ENCODE measurements at regions not wholly inside any gene's neighbourhood (a gene's known extent, or its start where the extent isn't known, plus 50 kb on each side); places are given as distances from the start of the nearest gene placed in this dataset.

DNA sequence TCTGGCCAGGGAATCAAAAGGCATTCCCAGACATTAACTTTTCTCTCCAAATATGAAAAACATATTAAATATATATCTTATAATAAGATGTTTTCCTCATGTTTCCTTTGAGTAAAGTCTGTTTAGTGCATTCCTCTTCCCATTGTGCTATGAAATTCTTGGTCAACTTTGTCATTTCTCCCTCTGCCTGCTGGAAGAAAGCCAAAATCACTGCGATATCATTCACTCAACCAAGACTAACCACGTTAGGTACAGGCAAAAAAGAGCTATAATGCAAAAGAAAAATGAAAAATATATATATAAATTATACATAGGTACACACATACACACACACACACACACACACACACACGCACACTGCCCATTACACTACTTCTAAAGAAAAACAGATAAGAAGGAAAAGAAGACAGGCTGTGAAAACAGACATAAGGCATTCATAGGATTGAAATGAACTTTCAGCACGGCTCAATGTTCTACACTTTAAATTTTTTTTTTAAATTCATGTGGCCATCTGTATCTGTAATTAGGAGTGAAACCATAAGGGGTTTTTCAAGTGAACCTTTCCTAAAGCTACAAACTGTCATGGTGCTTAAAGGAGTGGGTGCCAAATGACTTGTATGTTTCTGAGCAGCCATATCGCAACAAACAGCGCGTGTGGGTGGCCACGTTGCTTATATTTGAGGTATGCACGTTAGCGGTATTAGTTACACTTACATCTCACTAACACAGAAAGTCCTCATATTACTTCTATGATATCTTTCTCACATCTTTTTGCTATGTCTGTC is 71.6 kb upstream of the PSMD7 start:
- no peak for TF ChIP-seq CTCF (conservative IDR thresholded peaks at IDR 0.05)
- Histone ChIP-seq H3K4me3 (ENCODE audit: low read length) (no peak overlapping the region), H3K9ac (ENCODE audit: extremely low read depth, low read length, poor library complexity, severe bottlenecking) (no peak overlapping the region), H3K36me3 (ENCODE audit: control insufficient read depth, insufficient read depth, low read length) (no peaks in the 10 kb centered on the region), H3K27me3 (ENCODE audit: control insufficient read depth, insufficient read depth, low read length, poor library complexity, severe bottlenecking) (no peaks in the 10 kb centered on the region), H3K4me1 (ENCODE audit: control insufficient read depth, insufficient read depth, low read length) (peaks cover 4% of the 10 kb centered on the region), H3K27ac (ENCODE audit: low read depth, low read length) (no peak overlapping the region), H3K9me3 (ENCODE audit: control insufficient read depth, low read length) (no peaks in the 10 kb centered on the region)
- Mint-ChIP-seq H3K9me3 (no peaks in the 10 kb centered on the region), H3K4me1 (peaks cover 12% of the 10 kb centered on the region), H3K27me3 (ENCODE audit: insufficient read depth) (peaks cover 1% of the 10 kb centered on the region), H3K36me3 (ENCODE audit: low read depth) (no peaks in the 10 kb centered on the region), H3K27ac (no peak overlapping the region), H3K4me3 (no peak overlapping the region)
- no peak for DNase-seq
- WGBS, 2 experiments (ENCODE audit: insufficient coverage in 1 of 2, insufficient read length in 1 of 2) = 87 to 100% methylated on average over 4 to 9 of the region's 10 CpGs

- H3K4me3 Mint-ChIP-seq = no peak overlapping the region
- no peaks in the 10 kb centered on the region for H3K36me3 Mint-ChIP-seq (ENCODE audit: low read depth)
- H3K27ac ChIP-seq (ENCODE audit: low read depth, low read length) = no peak overlapping the region
- peaks cover 4% of the 10 kb centered on the region for H3K4me1 ChIP-seq (ENCODE audit: control insufficient read depth, insufficient read depth, low read length)
- peaks cover 1% of the 10 kb centered on the region for H3K27me3 Mint-ChIP-seq (ENCODE audit: insufficient read depth)
- no peak overlapping the region for H3K4me3 ChIP-seq (ENCODE audit: low read length)
- no peak for DNase-seq
- WGBS, 2 experiments (ENCODE audit: insufficient coverage in 1 of 2, insufficient read length in 1 of 2) = 90 to 95% methylated on average over 3 of the region's 3 CpGs
- no peak for TF ChIP-seq CTCF (conservative IDR thresholded peaks at IDR 0.05)
- peaks cover 12% of the 10 kb centered on the region for H3K4me1 Mint-ChIP-seq
- H3K36me3 ChIP-seq (ENCODE audit: control insufficient read depth, insufficient read depth, low read length) = no peaks in the 10 kb centered on the region
- no peaks in the 10 kb centered on the region for H3K9me3 ChIP-seq (ENCODE audit: control insufficient read depth, low read length)
- H3K9ac ChIP-seq (ENCODE audit: extremely low read depth, low read length, poor library complexity, severe bottlenecking) = no peak overlapping the region
- H3K27me3 ChIP-seq (ENCODE audit: control insufficient read depth, insufficient read depth, low read length, poor library complexity, severe bottlenecking) = no peaks in the 10 kb centered on the region
- H3K27ac Mint-ChIP-seq = no peak overlapping the region
- no peaks in the 10 kb centered on the region for H3K9me3 Mint-ChIP-seq
Observed at GRCh38 chr16:74221828-74222227, 74.8 kb upstream of the PSMD7 start.

DNA sequence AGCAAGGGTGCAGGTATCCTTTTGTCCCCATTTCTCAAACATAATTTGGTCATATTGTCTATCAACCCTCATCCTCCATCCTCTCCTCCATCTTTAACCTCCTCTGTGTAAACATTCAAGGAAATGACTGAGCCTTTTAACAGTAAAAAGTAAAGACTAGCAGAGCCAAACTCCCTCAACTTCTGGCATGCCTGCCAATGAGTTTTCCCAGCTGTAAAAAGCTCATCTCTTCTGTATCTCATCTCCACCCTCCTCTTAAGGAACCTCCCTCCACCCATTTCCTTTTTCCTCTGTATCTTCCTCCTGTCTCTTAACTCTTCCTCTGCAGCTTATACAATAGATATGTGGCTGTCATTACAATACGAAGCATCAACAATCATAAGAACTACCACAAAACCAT is 76.9 kb upstream of the PSMD7 start:
- H3K9me3 ChIP-seq (ENCODE audit: control insufficient read depth, low read length) = no peaks in the 10 kb centered on the region
- no peak overlapping the region for H3K4me3 Mint-ChIP-seq
- no peaks in the 10 kb centered on the region for H3K27me3 Mint-ChIP-seq (ENCODE audit: insufficient read depth)
- no peak for TF ChIP-seq CTCF (conservative IDR thresholded peaks at IDR 0.05)
- no peaks in the 10 kb centered on the region for H3K4me1 ChIP-seq (ENCODE audit: control insufficient read depth, insufficient read depth, low read length)
- H3K4me1 Mint-ChIP-seq = no peaks in the 10 kb centered on the region
- no peak overlapping the region for H3K27ac ChIP-seq (ENCODE audit: low read depth, low read length)
- 82 to 100% methylated on average over 1 of the region's 1 CpG for WGBS, 2 experiments (ENCODE audit: insufficient coverage in 1 of 2, insufficient read length in 1 of 2)
- no peaks in the 10 kb centered on the region for H3K36me3 ChIP-seq (ENCODE audit: control insufficient read depth, insufficient read depth, low read length)
- no peaks in the 10 kb centered on the region for H3K9me3 Mint-ChIP-seq
- no peak overlapping the region for H3K9ac ChIP-seq (ENCODE audit: extremely low read depth, low read length, poor library complexity, severe bottlenecking)
- no peak overlapping the region for H3K4me3 ChIP-seq (ENCODE audit: low read length)
- H3K36me3 Mint-ChIP-seq (ENCODE audit: low read depth) = no peaks in the 10 kb centered on the region
- H3K27ac Mint-ChIP-seq = no peak overlapping the region
- DNase-seq = no peak
- no peaks in the 10 kb centered on the region for H3K27me3 ChIP-seq (ENCODE audit: control insufficient read depth, insufficient read depth, low read length, poor library complexity, severe bottlenecking)

Data from endodermal cell (in vitro differentiated cells).